ENCODE measurements at regions not wholly inside any gene's neighbourhood (a gene's known extent, or its start where the extent isn't known, plus 50 kb on each side); places are given as distances from the start of the nearest gene placed in this dataset.

DNA sequence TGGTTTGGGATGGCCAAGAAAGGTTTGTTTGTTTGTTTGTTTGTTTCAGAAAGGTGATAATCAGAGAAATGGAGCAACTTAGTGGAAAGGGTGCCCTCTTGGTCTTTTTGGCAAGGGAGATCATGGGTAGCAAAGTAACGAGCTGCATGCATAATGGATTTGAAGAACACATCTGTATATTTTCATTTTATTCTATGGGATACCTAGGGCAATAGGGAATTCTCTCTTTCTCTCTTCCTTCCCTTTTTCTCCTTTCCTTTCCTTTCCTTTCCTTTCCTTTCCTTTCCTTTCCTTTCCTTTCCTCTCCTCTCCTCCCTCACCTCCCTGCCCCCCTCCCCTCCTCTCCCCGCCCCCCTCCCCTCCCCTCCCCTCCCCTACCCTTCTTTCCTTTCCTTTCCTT, 492.1 kb downstream of the NEBL start:
- in situ Hi-C loops (cut with MboI; ENCODE audit: low pct_ligation_motif_present in 1 of 4, low pct_unique_long_range_greater_than_20kb in 1 of 4, low sequenced_read_pairs in 3 of 4): no loop called here
- DNase-seq: no peak
- intact Hi-C loops (cut with DNase I; ENCODE audit: low total_unique reads): no loop called here
- TF ChIP-seq POLR2A (IDR thresholded peaks at IDR 0.05) (no peak), EP300 (IDR thresholded peaks at IDR 0.05; ENCODE audit: low read depth) (no peak), POLR2AphosphoS5 (IDR thresholded peaks at IDR 0.05) (no peak)
- TF ChIP-seq, protein P1, sequence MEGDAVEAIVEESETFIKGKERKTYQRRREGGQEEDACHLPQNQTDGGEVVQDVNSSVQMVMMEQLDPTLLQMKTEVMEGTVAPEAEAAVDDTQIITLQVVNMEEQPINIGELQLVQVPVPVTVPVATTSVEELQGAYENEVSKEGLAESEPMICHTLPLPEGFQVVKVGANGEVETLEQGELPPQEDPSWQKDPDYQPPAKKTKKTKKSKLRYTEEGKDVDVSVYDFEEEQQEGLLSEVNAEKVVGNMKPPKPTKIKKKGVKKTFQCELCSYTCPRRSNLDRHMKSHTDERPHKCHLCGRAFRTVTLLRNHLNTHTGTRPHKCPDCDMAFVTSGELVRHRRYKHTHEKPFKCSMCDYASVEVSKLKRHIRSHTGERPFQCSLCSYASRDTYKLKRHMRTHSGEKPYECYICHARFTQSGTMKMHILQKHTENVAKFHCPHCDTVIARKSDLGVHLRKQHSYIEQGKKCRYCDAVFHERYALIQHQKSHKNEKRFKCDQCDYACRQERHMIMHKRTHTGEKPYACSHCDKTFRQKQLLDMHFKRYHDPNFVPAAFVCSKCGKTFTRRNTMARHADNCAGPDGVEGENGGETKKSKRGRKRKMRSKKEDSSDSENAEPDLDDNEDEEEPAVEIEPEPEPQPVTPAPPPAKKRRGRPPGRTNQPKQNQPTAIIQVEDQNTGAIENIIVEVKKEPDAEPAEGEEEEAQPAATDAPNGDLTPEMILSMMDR (IDR thresholded peaks at IDR 0.05): no peak
- no peaks in the 10 kb centered on the region for H3K4me1 ChIP-seq
- no peak overlapping the region for H3K4me3 ChIP-seq
- H3K27me3 ChIP-seq: no peaks in the 10 kb centered on the region
- no peaks in the 10 kb centered on the region for H3K36me3 ChIP-seq
- H3K27ac ChIP-seq: no peak overlapping the region
- WGBS, 2 donors (ENCODE audit: low coverage in 1 of 2): 64 to 70% methylated on average over 1 to 2 of the region's 2 CpGs
- H3K9me3 ChIP-seq: no peaks in the 10 kb centered on the region

DNA sequence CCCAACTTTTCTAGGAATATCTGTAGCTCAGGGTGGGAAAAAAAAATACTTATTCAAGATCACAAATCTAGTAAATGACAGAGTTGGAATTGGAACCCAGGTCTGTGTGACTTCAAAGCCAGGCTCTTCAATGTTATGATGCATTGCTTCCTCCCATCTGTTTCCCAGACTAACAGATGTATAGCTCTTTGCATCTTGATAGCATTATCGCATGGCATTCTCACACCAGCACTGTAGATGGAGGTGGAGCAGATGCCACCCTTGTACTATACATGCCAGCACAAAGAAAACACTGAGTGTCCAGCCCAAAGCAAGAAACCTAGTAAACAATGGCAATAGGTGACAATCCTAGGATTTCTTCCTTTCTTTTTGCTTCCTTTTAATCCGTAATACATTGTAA, 497.3 kb downstream of the NEBL start:
- Histone ChIP-seq H3K9me3 (no peaks in the 10 kb centered on the region), H3K27ac (no peak overlapping the region), H3K4me3 (no peak overlapping the region), H3K36me3 (no peaks in the 10 kb centered on the region), H3K4me1 (no peaks in the 10 kb centered on the region), H3K27me3 (no peaks in the 10 kb centered on the region)
- in situ Hi-C loops (cut with MboI; ENCODE audit: low pct_ligation_motif_present in 1 of 4, low pct_unique_long_range_greater_than_20kb in 1 of 4, low sequenced_read_pairs in 3 of 4): no loop called here
- 89 to 94% methylated on average over 1 to 2 of the region's 2 CpGs for WGBS, 2 donors (ENCODE audit: low coverage in 1 of 2)
- intact Hi-C loops (cut with DNase I; ENCODE audit: low total_unique reads): no loop called here
- DNase-seq: no peak
- TF ChIP-seq EP300 (IDR thresholded peaks at IDR 0.05; ENCODE audit: low read depth) (no peak), POLR2AphosphoS5 (IDR thresholded peaks at IDR 0.05) (no peak), POLR2A (IDR thresholded peaks at IDR 0.05) (no peak)
- TF ChIP-seq, protein P1 (IDR thresholded peaks at IDR 0.05): no peak

GRCh38 chr10:20396701-20397100, 500.4 kb downstream of the NEBL start:
- no peak for TF ChIP-seq POLR2AphosphoS5 (IDR thresholded peaks at IDR 0.05)
- TF ChIP-seq POLR2A (IDR thresholded peaks at IDR 0.05): no peak
- TF ChIP-seq, protein P1 (IDR thresholded peaks at IDR 0.05): no peak
- no peak for TF ChIP-seq EP300 (IDR thresholded peaks at IDR 0.05; ENCODE audit: low read depth)
- no peaks in the 10 kb centered on the region for H3K36me3 ChIP-seq
- DNase-seq: no peak
- no peak overlapping the region for H3K4me3 ChIP-seq
- no peaks in the 10 kb centered on the region for H3K4me1 ChIP-seq
- H3K9me3 ChIP-seq: no peaks in the 10 kb centered on the region
- H3K27me3 ChIP-seq: no peaks in the 10 kb centered on the region
- intact Hi-C loops (cut with DNase I; ENCODE audit: low total_unique reads): no loop called here
- WGBS, 2 donors (ENCODE audit: low coverage in 1 of 2): 77 to 85% methylated on average over 3 to 4 of the region's 4 CpGs
- in situ Hi-C loops (cut with MboI; ENCODE audit: low pct_ligation_motif_present in 1 of 4, low pct_unique_long_range_greater_than_20kb in 1 of 4, low sequenced_read_pairs in 3 of 4): no loop called here
- no peak overlapping the region for H3K27ac ChIP-seq

- 81 to 91% methylated on average over 4 of the region's 4 CpGs for WGBS, 2 donors (ENCODE audit: low coverage in 1 of 2)
- Histone ChIP-seq H3K4me1 (no peaks in the 10 kb centered on the region), H3K27ac (no peak overlapping the region), H3K9me3 (no peaks in the 10 kb centered on the region), H3K36me3 (no peaks in the 10 kb centered on the region), H3K27me3 (no peaks in the 10 kb centered on the region), H3K4me3 (no peak overlapping the region)
- no peak for DNase-seq
- TF ChIP-seq POLR2A (IDR thresholded peaks at IDR 0.05) (no peak), POLR2AphosphoS5 (IDR thresholded peaks at IDR 0.05) (no peak), EP300 (IDR thresholded peaks at IDR 0.05; ENCODE audit: low read depth) (no peak)
- TF ChIP-seq, protein P1 (IDR thresholded peaks at IDR 0.05): no peak
- in situ Hi-C loops (cut with MboI; ENCODE audit: low pct_ligation_motif_present in 1 of 4, low pct_unique_long_range_greater_than_20kb in 1 of 4, low sequenced_read_pairs in 3 of 4): no loop called here
- intact Hi-C loops (cut with DNase I; ENCODE audit: low total_unique reads): no loop called here
Measured at GRCh38 chr10:20396205-20396604, 500.9 kb downstream of the NEBL start.
